HEK293T (cell line): ENCODE measurements at regions not wholly inside any gene's neighbourhood (a gene's known extent, or its start where the extent isn't known, plus 50 kb on each side); places are given as distances from the start of the nearest gene placed in this dataset.

Source experiments
- BHLHE40 ChIP-seq: fragments of 450-650 bp; IDR thresholded peaks from 2 replicates; pipeline ENCODE4 v1.6.1; 2016; ENCODE audit warnings: mild to moderate bottlenecking, moderate library complexity, borderline replicate concordance
- FOXM1 ChIP-seq: fragments of 450-650 bp; IDR thresholded peaks from 2 replicates; pipeline ENCODE4 v1.6.1; 2017; ENCODE audit warnings: mild to moderate bottlenecking, borderline replicate concordance
- LEF1 ChIP-seq: fragments of 450-650 bp; IDR thresholded peaks from 2 replicates; pipeline ENCODE4 v1.6.1; 2017; ENCODE audit warnings: mild to moderate bottlenecking, borderline replicate concordance
- SP1 ChIP-seq: fragments of 450-650 bp; IDR thresholded peaks from 2 replicates; pipeline ENCODE4 v1.6.1; 2017
- SUZ12 ChIP-seq: fragments of 450-650 bp; IDR thresholded peaks from 2 replicates; pipeline ENCODE4 v1.6.1; 2016; ENCODE audit warnings: mild to moderate bottlenecking
- TF ChIP-seq, protein P1 (sequence below): fragments of 450-650 bp; IDR thresholded peaks from 2 replicates; pipeline ENCODE4 v1.6.1; 2016

GRCh38 chrX:113966791-113967190, 617.1 kb upstream of the HTR2C start:
- no peak for TF ChIP-seq FOXM1
- TF ChIP-seq BHLHE40: no peak
- TF ChIP-seq, protein P1, sequence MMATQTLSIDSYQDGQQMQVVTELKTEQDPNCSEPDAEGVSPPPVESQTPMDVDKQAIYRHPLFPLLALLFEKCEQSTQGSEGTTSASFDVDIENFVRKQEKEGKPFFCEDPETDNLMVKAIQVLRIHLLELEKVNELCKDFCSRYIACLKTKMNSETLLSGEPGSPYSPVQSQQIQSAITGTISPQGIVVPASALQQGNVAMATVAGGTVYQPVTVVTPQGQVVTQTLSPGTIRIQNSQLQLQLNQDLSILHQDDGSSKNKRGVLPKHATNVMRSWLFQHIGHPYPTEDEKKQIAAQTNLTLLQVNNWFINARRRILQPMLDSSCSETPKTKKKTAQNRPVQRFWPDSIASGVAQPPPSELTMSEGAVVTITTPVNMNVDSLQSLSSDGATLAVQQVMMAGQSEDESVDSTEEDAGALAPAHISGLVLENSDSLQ: no peak
- no peak for TF ChIP-seq LEF1
- TF ChIP-seq SP1: no peak
- TF ChIP-seq SUZ12: no peak
